Transverse colon (tissue), 4 donors: ENCODE measurements at regions not wholly inside any gene's neighbourhood (a gene's known extent, or its start where the extent isn't known, plus 50 kb on each side); places are given as distances from the start of the nearest gene placed in this dataset.

Experiments
- DNase-seq: peaks from one replicate; pipeline ENCODE4 v3.0.0-alpha.2; 2019
- H3K27ac ChIP-seq, 4 donors: fragments of 200-600 bp; sonication (generic); 2 replicates each; pipeline ENCODE4 v1.5.1; 2016 to 2018; ENCODE audit warnings: inconsistent platforms in 4 of 4
- H3K27me3 ChIP-seq: fragments of 200-600 bp; sonication (generic); 2 replicates; pipeline ENCODE4 v1.5.1; 2017; ENCODE audit warnings: inconsistent platforms
- H3K36me3 ChIP-seq, 4 donors: fragments of 200-600 bp; sonication (generic); 2 replicates each; pipeline ENCODE4 v1.5.1; 2017 to 2019; ENCODE audit warnings: inconsistent platforms in 4 of 4
- H3K4me1 ChIP-seq, 4 donors: fragments of 200-600 bp; sonication (generic); 2 replicates each; pipeline ENCODE4 v1.5.1; 2017 to 2020; ENCODE audit warnings: inconsistent platforms in 4 of 4
- H3K4me3 ChIP-seq, 4 donors: fragments of 200-600 bp; sonication (generic); 1 replicate in 1 of 4; 2 replicates in 3 of 4; pipeline versions ENCODE4 v1.5.1 to v1.6.1; 2017 to 2019; ENCODE audit warnings: inconsistent platforms in 4 of 4
- H3K9me3 ChIP-seq, 2 donors: fragments of 200-600 bp; sonication (generic); 2 replicates each; pipeline ENCODE4 v1.5.1; 2017 to 2019; ENCODE audit warnings: inconsistent platforms in 2 of 2
- CTCF ChIP-seq, 5 experiments: fragments of 200-600 bp in 3 of 5; fragments of 450-650 bp in 2 of 5; sonication (generic) in 3 of 5; IDR thresholded peaks; 1 replicate in 2 of 5; 2 replicates in 3 of 5; pipeline ENCODE4 v1.5.1; 2016 to 2017; ENCODE audit warnings: antibody characterized with exemption in 5 of 5, inconsistent platforms in 3 of 5, mild to moderate bottlenecking in 2 of 5, moderate library complexity in 1 of 5
- EP300 ChIP-seq: sonication (generic); formaldehyde crosslinking; IDR thresholded peaks from one replicate; pipeline ENCODE4 v1.6.1; 2017; ENCODE audit warnings: antibody characterized with exemption, low read depth
- POLR2A ChIP-seq: fragments of 450-650 bp; IDR thresholded peaks from one replicate; pipeline ENCODE4 v1.6.1; 2016; ENCODE audit warnings: antibody characterized with exemption, mild to moderate bottlenecking, moderate library complexity
- POLR2AphosphoS5 ChIP-seq, 3 donors: sonication (generic); formaldehyde crosslinking; IDR thresholded peaks; one replicate each; pipeline ENCODE4 v1.6.1; 2016; ENCODE audit warnings: antibody characterized with exemption in 3 of 3
- WGBS, 2 donors: methylation state at CpG; one replicate each; pipeline ENCODE4 v1.1.5; 2018; ENCODE audit warnings: low coverage in 1 of 2; 5-methylcytosine and 5-hydroxymethylcytosine counted together
- in situ Hi-C, 4 donors: fragments of 200-750 bp; cut with MboI; loops; one replicate each; pipeline versions ENCODE4 v1.15.0 to v1.15.1; 2017; ENCODE audit warnings: low sequenced_read_pairs in 3 of 4, low pct_ligation_motif_present in 1 of 4, low pct_unique_long_range_greater_than_20kb in 1 of 4
- intact Hi-C: fragments of 100-400 bp; cut with DNase I; formaldehyde crosslinking; loops from one replicate; pipeline ENCODE4 v1.15.1; 2023; ENCODE audit warnings: low total_unique reads

GRCh38 chr2:18050001-18050400 is 171.5 kb downstream of the KCNS3 start:
- no peak for DNase-seq
- no peaks in the 10 kb centered on the region for H3K27me3 ChIP-seq
- no peak overlapping the region for H3K4me3 ChIP-seq
- 70 to 81% methylated on average over 2 to 5 of the region's 6 CpGs for WGBS, 2 donors
- no peaks in the 10 kb centered on the region for H3K4me1 ChIP-seq
- H3K27ac ChIP-seq = no peak overlapping the region
- no peaks in the 10 kb centered on the region for H3K9me3 ChIP-seq
- in situ Hi-C loops (no loop called here), intact Hi-C loops (no loop called here)
- H3K36me3 ChIP-seq = no peaks in the 10 kb centered on the region
- TF ChIP-seq CTCF (IDR thresholded peaks at IDR 0.05) (no peak), EP300 (no peak), POLR2A (no peak), POLR2AphosphoS5 (IDR thresholded peaks at IDR 0.05) (no peak)

- Histone ChIP-seq H3K4me1 (no peaks in the 10 kb centered on the region), H3K27ac (no peak overlapping the region), H3K27me3 (no peaks in the 10 kb centered on the region), H3K36me3 (no peaks in the 10 kb centered on the region), H3K4me3 (no peak overlapping the region), H3K9me3 (no peaks in the 10 kb centered on the region)
- in situ Hi-C loops = no loop called here
- intact Hi-C loops = no loop called here
- TF ChIP-seq POLR2AphosphoS5 (IDR thresholded peaks at IDR 0.05) = no peak
- no peak for TF ChIP-seq POLR2A
- TF ChIP-seq EP300 = no peak
- TF ChIP-seq CTCF (IDR thresholded peaks at IDR 0.05) = no peak
- DNase-seq = no peak
- WGBS, 2 donors = 53% methylated on average over 4 of the region's 4 CpGs; no CpG with 5 or more reads in 1 of the 2 donors
These were observed 170.9 kb downstream of the KCNS3 start for GRCh38 chr2:18049325-18049724.

- Histone ChIP-seq H3K4me1 (no peaks in the 10 kb centered on the region), H3K9me3 (no peaks in the 10 kb centered on the region), H3K36me3 (no peaks in the 10 kb centered on the region), H3K27ac (no peak overlapping the region), H3K4me3 (no peak overlapping the region), H3K27me3 (no peaks in the 10 kb centered on the region)
- no peak for DNase-seq
- intact Hi-C loops = no loop called here
- in situ Hi-C loops = no loop called here
- 70% methylated on average over 9 to 10 of the region's 10 CpGs for WGBS, 2 donors
- TF ChIP-seq POLR2AphosphoS5 (IDR thresholded peaks at IDR 0.05) (no peak), CTCF (IDR thresholded peaks at IDR 0.05) (no peak), EP300 (no peak), POLR2A (no peak)
These were observed 169.6 kb downstream of the KCNS3 start for GRCh38 chr2:18047896-18048657.

- 60 to 63% methylated on average over 2 to 4 of the region's 4 CpGs for WGBS, 2 donors
- Histone ChIP-seq H3K4me3 (no peak overlapping the region), H3K4me1 (no peaks in the 10 kb centered on the region), H3K9me3 (no peaks in the 10 kb centered on the region), H3K27me3 (no peaks in the 10 kb centered on the region), H3K27ac (no peak overlapping the region), H3K36me3 (no peaks in the 10 kb centered on the region)
- no peak for TF ChIP-seq CTCF (IDR thresholded peaks at IDR 0.05)
- TF ChIP-seq EP300 = no peak
- TF ChIP-seq POLR2A = no peak
- intact Hi-C loops (no loop called here), in situ Hi-C loops (no loop called here)
- no peak for DNase-seq
These were observed 168.7 kb downstream of the KCNS3 start for GRCh38 chr2:18047213-18047611.
